HL-60 (cell line): ENCODE measurements at regions not wholly inside any gene's neighbourhood (a gene's known extent, or its start where the extent isn't known, plus 50 kb on each side); places are given as distances from the start of the nearest gene placed in this dataset.

Source experiments
- GABPA ChIP-seq: IDR thresholded peaks from 2 replicates; pipeline ENCODE4 v1.6.1; 2012; ENCODE audit warnings: low read depth
- POLR2AphosphoS5 ChIP-seq: IDR thresholded peaks from 2 replicates; pipeline ENCODE4 v1.6.1; 2012; ENCODE audit warnings: low read depth
- SPI1 ChIP-seq: IDR thresholded peaks from 2 replicates; pipeline ENCODE4 v1.6.1; 2012; ENCODE audit warnings: low read depth, mild to moderate bottlenecking, borderline replicate concordance
- TF ChIP-seq, protein P1 (sequence below): IDR thresholded peaks from one replicate; pipeline ENCODE4 v1.5.1; 2011; ENCODE audit warnings: low read length, control low read depth, inconsistent platforms; ENCODE audit not compliant: insufficient read depth
- TF ChIP-seq, protein P2 (sequence below): IDR thresholded peaks from 2 replicates; pipeline ENCODE4 v1.6.1; 2012; ENCODE audit warnings: low read depth; ENCODE audit not compliant: insufficient replicate concordance

DNA sequence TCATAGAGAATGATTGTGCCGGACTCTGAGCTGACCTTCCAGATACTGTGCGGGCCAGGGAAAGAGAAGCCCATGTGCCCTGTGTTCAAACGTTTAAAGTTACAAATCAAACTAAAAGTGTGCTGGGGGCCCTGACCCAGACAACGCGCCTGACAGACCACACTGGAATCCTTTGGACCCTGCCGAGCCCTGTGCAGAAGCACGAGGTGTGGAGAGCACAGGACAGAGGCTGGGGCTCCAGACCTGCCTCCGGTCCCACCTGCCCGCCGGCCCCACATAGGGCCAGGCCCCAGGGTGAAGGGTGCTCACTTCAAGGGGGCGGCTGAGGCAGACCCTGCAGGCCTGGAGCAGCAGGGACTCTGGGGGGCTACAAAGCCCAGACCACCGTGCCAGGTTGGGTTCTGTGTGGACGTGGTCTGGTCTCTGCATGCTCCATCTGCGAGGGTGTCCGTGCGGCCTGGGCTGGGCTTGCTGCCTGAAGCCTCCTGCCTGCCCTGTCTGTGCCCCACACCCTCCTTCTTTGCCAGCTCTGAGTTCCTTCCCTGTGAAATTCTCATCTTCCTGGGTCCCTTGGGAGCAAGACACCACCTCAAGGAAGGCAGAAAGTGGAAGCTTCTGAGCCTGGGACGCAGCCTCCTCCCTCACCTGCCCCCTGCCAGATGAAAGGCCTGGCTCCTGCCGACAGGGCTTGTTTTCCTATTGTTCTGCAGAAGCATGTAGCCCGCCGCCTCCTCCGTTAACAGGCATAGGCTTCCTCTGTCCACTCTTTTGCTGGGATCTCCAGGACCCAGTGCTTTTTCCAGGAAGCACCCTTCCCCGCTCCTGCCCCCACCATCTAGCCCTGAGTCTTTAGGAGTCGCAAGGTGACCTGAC is 186.2 kb downstream of the ERMARD start:
- TF ChIP-seq, protein P1, sequence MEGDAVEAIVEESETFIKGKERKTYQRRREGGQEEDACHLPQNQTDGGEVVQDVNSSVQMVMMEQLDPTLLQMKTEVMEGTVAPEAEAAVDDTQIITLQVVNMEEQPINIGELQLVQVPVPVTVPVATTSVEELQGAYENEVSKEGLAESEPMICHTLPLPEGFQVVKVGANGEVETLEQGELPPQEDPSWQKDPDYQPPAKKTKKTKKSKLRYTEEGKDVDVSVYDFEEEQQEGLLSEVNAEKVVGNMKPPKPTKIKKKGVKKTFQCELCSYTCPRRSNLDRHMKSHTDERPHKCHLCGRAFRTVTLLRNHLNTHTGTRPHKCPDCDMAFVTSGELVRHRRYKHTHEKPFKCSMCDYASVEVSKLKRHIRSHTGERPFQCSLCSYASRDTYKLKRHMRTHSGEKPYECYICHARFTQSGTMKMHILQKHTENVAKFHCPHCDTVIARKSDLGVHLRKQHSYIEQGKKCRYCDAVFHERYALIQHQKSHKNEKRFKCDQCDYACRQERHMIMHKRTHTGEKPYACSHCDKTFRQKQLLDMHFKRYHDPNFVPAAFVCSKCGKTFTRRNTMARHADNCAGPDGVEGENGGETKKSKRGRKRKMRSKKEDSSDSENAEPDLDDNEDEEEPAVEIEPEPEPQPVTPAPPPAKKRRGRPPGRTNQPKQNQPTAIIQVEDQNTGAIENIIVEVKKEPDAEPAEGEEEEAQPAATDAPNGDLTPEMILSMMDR, result no peak
- no peak for TF ChIP-seq POLR2AphosphoS5
- TF ChIP-seq, protein P2, sequence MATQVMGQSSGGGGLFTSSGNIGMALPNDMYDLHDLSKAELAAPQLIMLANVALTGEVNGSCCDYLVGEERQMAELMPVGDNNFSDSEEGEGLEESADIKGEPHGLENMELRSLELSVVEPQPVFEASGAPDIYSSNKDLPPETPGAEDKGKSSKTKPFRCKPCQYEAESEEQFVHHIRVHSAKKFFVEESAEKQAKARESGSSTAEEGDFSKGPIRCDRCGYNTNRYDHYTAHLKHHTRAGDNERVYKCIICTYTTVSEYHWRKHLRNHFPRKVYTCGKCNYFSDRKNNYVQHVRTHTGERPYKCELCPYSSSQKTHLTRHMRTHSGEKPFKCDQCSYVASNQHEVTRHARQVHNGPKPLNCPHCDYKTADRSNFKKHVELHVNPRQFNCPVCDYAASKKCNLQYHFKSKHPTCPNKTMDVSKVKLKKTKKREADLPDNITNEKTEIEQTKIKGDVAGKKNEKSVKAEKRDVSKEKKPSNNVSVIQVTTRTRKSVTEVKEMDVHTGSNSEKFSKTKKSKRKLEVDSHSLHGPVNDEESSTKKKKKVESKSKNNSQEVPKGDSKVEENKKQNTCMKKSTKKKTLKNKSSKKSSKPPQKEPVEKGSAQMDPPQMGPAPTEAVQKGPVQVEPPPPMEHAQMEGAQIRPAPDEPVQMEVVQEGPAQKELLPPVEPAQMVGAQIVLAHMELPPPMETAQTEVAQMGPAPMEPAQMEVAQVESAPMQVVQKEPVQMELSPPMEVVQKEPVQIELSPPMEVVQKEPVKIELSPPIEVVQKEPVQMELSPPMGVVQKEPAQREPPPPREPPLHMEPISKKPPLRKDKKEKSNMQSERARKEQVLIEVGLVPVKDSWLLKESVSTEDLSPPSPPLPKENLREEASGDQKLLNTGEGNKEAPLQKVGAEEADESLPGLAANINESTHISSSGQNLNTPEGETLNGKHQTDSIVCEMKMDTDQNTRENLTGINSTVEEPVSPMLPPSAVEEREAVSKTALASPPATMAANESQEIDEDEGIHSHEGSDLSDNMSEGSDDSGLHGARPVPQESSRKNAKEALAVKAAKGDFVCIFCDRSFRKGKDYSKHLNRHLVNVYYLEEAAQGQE, result no peak
- TF ChIP-seq GABPA, result no peak
- no peak for TF ChIP-seq SPI1
